T47D (cell line): ENCODE measurements at regions not wholly inside any gene's neighbourhood (a gene's known extent, or its start where the extent isn't known, plus 50 kb on each side); places are given as distances from the start of the nearest gene placed in this dataset.
A peak's percentile ranks its signal among the peaks of the same experiment; 100 is the strongest.
"Not testable (repeated sequence)": the region's sequence is repeated elsewhere in the genome, so short reads cannot be mapped to it uniquely, and the experiment has no call there.

ENCODE experiments used
- DNase-seq, 2 experiments: peaks; one replicate each; pipeline versions ENCODE4 v3.0.0 to v3.0.0-alpha.2; 2011 to 2012; ENCODE audit warnings: low read depth in 1 of 2, low spot score in 1 of 2
- JUND ChIP-seq: IDR thresholded peaks from 2 replicates; pipeline ENCODE4 v1.6.1; 2012; ENCODE audit warnings: low read depth
- in situ Hi-C: cut with HindIII; loops from 2 replicates; pipeline ENCODE4 v1.10.0; 2016; ENCODE audit warnings: low sequenced_read_pairs, low pct_unique_long_range_greater_than_20kb

GRCh38 chr17:64718058-64718457 lies 56.0 kb upstream of the SMURF2 start:
- TF ChIP-seq JUND: no peak
- in situ Hi-C loops: no loop called here
- peak in 1 of 2 experiments; percentile 73 for DNase-seq

GRCh38 chr17:64716496-64716895 lies 54.4 kb upstream of the SMURF2 start:
- in situ Hi-C loops, DNase-seq: not testable (repeated sequence)

- DNase-seq, in situ Hi-C loops: not testable (repeated sequence)
Measured at GRCh38 chr17:64713786-64714185, 51.7 kb upstream of the SMURF2 start.

- DNase-seq, in situ Hi-C loops: not testable (repeated sequence)
Measured at GRCh38 chr17:64712557-64713351, 50.6 kb upstream of the SMURF2 start.
